ENCODE measurements at regions not wholly inside any gene's neighbourhood (a gene's known extent, or its start where the extent isn't known, plus 50 kb on each side); places are given as distances from the start of the nearest gene placed in this dataset.

- no peak for DNase-seq
Measured at GRCh38 chr5:158644301-158644700, 455.4 kb downstream of the EBF1 start.

DNA sequence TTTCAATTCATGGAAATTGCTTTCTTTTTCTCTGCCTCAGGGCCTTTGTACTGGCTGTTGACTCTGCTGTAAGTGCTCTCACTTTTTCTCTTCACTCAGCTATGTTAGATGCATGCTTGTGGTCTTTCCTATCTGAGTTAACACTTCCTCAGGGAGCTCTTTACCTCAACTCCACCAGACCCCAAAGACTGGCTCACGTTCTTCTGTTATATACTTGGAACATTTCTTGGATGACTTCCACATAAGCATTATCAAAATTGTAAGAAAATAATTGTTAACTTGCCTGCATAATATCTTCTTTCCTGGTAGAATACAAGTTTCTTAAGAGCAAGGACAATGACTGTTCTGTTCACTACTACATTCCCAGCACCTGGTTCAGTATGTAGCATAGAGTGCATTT, 455.9 kb downstream of the EBF1 start:
- DNase-seq, result no peak

GRCh38 chr5:158642879-158643278, 456.8 kb downstream of the EBF1 start:
- DNase-seq, result no peak

DNA sequence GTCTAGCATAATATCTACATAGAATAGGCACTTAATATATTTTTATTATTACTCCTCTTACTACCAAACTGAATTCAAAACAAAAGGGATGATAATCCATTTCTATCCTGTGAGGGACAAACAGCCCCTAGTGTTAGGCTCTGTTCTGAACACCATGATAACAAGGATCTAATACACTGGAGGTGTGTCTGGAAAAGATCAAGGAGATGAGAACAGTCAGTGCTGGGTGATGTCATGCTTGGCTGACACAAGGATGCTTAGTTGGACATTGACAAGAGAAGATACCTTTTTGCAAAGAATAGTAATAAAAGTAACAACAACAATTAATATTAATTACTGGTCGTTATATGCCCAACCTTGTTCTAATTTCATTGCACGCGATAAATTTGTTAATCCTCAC, 458.7 kb downstream of the EBF1 start:
- DNase-seq, result no peak

- DNase-seq, result no peak
Measured at GRCh38 chr5:158640593-158640980, 459.1 kb downstream of the EBF1 start.

DNA sequence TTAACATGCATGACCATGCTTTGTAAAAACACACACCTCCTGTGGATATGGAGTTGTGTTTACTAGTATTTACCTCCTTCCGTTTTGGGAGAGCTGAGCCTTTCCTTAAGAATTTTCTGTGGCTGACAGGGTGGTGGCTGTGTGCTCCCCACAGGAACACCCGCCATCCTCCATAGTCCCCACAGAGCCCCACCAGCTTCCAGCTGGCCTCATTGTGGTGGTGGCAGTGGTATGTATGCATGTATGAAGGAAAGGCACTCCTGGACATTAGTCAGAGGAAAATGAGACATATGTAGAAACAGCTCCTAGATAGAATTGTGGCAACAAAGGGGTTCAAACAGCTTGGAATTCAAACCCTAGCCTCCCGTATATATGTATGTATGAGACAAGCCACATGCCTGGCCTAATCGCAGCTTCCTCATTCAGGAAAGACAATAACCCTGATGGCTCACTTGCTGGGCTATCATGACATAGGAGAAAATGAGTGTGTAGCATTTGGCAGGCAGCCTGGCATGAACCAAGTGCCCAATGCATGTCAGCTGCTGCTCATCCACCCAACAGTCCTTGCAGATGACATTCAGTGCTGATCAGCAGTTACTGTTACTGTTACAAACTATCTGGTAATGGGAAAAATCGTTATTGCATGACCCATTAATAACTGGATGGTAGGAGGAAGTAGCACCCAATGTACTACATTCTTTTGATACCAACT, 459.7 kb downstream of the EBF1 start:
- no peak for DNase-seq

DNA sequence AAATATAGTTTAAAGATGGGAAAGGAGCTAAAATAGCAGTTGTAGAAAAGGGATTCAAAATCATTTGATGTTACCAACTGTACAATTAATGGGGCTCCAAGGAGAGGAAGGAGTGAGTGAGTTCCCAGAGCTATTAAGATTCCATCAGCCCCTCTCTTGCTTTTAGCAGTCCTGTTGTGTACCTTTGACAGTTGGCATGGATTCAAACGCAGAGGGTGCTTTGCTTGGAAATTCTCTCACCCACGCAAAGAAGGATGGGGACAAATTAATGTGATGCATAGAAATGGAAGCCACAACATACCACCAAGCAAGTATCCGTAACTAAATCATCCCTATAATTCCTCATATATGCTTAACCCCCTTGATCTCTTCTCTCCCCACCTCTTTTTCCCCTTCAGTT, 461.3 kb downstream of the EBF1 start:
- no peak for DNase-seq

DNA sequence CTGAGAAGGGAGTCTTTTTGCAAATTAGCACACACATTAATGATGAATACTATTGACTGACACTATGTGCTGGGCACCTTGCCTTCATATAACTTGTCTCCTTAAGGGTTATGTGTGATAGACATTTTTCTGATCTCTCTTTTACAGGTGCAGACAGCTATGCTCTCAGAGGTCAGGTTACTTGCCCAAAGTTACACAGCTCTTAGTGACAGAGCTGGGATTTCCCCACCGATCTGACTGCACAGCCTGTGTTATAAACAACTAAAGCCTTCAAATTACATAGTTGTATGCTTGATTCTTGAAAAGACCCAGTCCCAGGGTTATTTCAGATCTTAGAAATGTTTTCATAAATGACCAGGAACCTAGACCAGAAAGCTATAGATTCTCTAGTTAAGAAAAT, 462.7 kb downstream of the EBF1 start:
- DNase-seq, result no peak

DNA sequence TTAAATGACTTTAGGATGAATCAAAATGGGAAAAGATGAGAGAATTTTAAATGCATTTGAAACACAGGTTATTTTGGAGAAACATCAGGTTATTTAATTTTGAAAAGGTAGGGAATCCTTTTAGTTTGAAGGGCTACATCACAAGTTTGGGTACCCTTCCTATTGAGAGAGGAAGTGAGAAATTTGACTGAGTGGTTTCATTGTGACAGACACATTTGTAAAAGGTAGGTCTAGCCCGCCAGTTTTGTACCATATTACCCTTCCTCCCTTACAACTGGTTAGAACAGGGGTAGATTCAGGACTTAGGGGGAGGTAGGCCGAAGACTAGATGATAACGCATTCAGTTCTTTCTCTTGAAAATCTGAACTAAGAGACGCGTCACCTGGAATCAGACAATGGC, 464.2 kb downstream of the EBF1 start:
- no peak for DNase-seq

- no peak for DNase-seq
Measured at GRCh38 chr5:158634714-158635113, 465.0 kb downstream of the EBF1 start.

DNA sequence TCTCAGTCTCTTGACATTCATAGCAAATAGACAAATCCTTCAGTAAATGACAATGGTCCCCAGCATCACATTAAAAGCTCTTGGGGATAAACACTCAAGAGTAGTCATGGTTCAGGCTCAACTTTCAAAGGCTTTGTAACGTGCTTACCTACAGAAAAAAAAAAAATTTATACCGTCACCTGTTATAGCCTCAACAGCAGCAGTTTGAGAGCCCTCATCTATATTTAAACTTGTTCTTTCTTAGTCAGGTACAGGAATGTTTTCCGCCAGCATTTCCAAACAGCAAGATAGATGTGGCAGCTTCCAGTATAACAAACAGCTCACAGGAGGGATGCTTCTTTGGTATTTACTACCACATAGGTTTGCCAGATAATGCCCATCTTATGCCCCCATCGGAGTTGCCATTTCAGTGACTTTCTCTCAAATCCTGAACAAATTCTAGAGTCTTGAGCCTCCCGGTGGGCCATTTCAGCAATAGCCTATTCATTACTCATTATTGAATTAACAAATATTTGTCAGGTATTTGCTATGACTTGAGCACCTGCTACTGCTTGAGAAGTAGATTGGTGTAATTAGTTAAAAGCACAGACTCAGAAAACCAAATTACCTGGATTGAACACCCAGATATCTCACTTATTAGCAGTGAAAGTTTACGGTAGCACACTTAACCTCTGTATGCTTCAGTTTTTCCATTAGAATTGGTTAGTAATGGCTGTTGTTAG, 470.0 kb downstream of the EBF1 start:
- no peak for DNase-seq

- DNase-seq, result no peak
Measured at GRCh38 chr5:158626718-158627117, 473.0 kb downstream of the EBF1 start.

DNA sequence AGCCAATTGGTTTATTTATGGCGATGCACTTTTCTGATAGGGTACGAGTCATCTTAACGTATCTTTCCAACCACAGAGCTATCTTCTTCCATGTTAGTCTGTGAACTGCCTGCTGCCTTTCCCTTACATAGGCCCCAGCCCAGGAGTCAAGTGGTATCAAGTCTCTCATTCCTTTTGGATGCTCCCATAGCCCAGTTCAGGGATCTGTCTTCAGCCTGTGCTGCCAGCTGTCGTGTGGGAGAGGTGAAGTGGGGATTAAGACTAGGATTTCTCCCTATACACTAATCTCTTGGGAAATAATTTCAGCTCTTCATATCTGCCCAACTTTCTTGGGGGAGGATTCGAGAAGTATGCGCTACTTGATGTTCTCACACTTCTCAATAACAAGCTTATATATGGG, 475.7 kb downstream of the EBF1 start:
- no peak for DNase-seq

GRCh38 chr5:158621391-158621790, 478.3 kb downstream of the EBF1 start:
- DNase-seq, result no peak

GRCh38 chr5:158619083-158619788, 480.5 kb downstream of the EBF1 start:
- no peak for DNase-seq

- DNase-seq, result no peak
Measured at GRCh38 chr5:158618256-158618655, 481.5 kb downstream of the EBF1 start.

- no peak for DNase-seq
Measured at GRCh38 chr5:158616707-158617106, 483.0 kb downstream of the EBF1 start.

- no peak for DNase-seq
Measured at GRCh38 chr5:158614951-158615350, 484.8 kb downstream of the EBF1 start.

GRCh38 chr5:158611581-158611980, 488.1 kb downstream of the EBF1 start:
- no peak for DNase-seq

DNA sequence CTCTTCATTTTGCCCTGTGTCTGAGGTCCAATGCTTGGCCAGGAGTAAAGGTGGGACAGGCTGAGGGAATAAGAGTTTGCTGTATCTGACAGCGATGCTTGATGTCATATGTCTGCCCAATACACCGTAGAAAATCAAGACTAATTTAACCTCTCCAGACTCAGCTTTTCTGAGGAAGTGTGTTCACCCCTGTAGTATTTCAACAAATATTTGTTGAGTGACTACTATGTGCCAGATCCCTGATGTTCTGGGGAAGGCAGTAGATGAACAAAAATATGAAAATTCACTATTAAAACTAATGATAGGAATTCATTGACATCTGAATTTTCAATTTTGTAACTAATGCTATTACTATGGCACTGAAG, 489.7 kb downstream of the EBF1 start:
- DNase-seq, result no peak

DNA sequence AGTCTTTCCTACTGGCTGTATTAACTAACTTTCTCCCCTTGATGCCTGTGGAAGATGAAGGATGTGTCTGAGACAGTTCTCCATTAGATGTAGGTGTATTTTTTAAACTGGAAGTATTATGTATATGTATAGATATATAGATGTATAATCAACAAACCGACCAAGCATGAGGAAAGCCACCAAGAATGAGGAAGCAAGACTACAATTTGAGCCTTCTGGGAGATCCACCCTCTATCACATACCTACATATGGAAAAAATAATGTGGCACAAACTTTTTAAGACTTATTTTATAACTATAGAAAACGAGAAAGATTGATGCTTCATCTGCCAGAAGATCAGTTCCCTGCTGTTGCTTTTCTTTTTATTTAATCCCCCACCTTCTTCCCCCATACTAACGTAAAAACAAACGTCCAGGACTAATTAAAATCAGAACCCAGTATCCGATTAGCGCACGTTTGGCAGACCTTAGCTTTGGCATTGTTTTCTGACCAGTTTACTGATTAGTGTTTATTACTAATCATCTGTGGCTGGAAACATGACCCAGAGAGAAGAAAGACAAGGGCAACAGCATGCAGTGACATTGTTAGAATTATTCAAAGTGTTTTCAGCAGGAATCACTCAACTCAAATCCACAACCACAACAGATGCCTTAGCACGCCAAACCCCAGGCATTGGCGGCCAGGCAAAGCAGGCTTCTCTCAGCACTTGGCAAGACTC, 490.2 kb downstream of the EBF1 start:
- DNase-seq, result no peak

- DNase-seq, result no peak
Measured at GRCh38 chr5:158607088-158607487, 492.6 kb downstream of the EBF1 start.

GRCh38 chr5:158606233-158606632, 493.5 kb downstream of the EBF1 start:
- DNase-seq, result no peak

DNA sequence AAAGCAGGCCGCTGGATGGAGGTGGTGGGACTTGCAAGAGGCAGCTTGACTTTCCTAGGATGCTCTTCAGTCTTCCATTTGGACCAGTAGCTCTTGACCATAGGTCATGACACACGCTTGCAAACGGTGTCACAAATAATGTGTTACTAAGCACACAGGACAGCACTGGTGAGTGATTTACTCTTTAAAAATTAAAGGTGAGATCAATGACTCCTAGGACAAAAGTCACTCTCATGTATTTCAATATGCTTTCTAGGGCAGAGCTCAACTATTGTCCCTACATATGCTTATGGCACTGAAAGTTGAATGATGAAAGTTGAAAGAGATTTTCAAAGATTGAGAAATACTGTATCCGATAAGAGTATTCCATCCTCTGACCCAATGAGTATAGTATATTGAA, 496.7 kb downstream of the EBF1 start:
- no peak for DNase-seq
